Ishikawa (cell line): ENCODE measurements at regions not wholly inside any gene's neighbourhood (a gene's known extent, or its start where the extent isn't known, plus 50 kb on each side); places are given as distances from the start of the nearest gene placed in this dataset.
A peak's percentile ranks its signal among the peaks of the same experiment; 100 is the strongest.

Experiments
- CEBPB ChIP-seq: IDR thresholded peaks from 2 replicates; pipeline ENCODE4 v1.6.1; 2012
- CREB1 ChIP-seq: IDR thresholded peaks from 2 replicates; pipeline ENCODE4 v1.6.1; 2012; ENCODE audit warnings: low read depth
- EGR1 ChIP-seq: IDR thresholded peaks from 2 replicates; pipeline ENCODE4 v1.6.1; 2012
- EP300 ChIP-seq: IDR thresholded peaks from 2 replicates; pipeline ENCODE4 v1.6.1; 2012; ENCODE audit warnings: borderline replicate concordance
- FOXM1 ChIP-seq: IDR thresholded peaks from 2 replicates; pipeline ENCODE4 v1.6.1; 2012; ENCODE audit warnings: low read depth, borderline replicate concordance
- NFIC ChIP-seq: IDR thresholded peaks from 2 replicates; pipeline ENCODE4 v1.6.1; 2012
- RAD21 ChIP-seq: IDR thresholded peaks from 2 replicates; pipeline ENCODE4 v1.6.1; 2012; ENCODE audit warnings: low read depth
- TAF1 ChIP-seq: IDR thresholded peaks from 2 replicates; pipeline ENCODE4 v1.6.1; 2012; ENCODE audit warnings: low read depth, mild to moderate bottlenecking
- TCF12 ChIP-seq: IDR thresholded peaks from 2 replicates; pipeline ENCODE4 v1.6.1; 2012; ENCODE audit warnings: low read depth
- TEAD4 ChIP-seq: IDR thresholded peaks from 2 replicates; pipeline ENCODE4 v1.6.1; 2012
- YY1 ChIP-seq: IDR thresholded peaks from 2 replicates; pipeline ENCODE4 v1.6.1; 2012; ENCODE audit warnings: low read depth
- ZBTB7A ChIP-seq: IDR thresholded peaks from 2 replicates; pipeline ENCODE4 v1.6.1; 2012; ENCODE audit warnings: low read depth
- TF ChIP-seq, protein P1 (sequence below): IDR thresholded peaks from 2 replicates; pipeline ENCODE4 v1.6.1; 2012; ENCODE audit warnings: low read depth, mild to moderate bottlenecking
- TF ChIP-seq, protein P2 (sequence below): IDR thresholded peaks from 2 replicates; pipeline ENCODE4 v1.6.1; 2012
- TF ChIP-seq, protein P3 (sequence below): IDR thresholded peaks from 2 replicates; pipeline ENCODE4 v1.6.1; 2012

DNA sequence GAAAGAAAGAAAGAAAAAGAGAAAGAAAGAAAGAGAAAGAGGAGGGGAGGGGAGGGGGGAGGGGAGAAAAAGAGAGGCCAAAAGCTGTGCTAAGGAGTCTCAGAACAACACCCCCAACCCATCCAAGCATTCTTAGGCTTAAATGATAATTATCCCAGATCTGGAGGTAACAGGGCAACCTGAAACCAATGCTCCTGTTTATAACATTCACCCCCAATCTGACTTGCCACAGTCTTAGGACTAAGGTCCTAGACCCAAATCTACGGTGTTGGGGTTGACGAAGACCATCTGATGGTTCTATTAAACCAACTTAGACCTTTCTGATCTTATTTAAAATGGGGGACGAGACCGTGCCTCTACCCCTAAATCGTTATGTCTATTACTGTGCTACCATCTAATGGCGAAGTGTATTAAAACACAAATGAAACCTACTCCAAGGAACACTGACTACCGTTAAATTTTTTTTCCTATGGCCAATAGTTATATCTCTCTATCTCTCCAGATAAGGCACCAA is 119.3 kb upstream of the CDC42BPA start:
- peak; percentile 80 for TF ChIP-seq RAD21
- TF ChIP-seq, protein P1, sequence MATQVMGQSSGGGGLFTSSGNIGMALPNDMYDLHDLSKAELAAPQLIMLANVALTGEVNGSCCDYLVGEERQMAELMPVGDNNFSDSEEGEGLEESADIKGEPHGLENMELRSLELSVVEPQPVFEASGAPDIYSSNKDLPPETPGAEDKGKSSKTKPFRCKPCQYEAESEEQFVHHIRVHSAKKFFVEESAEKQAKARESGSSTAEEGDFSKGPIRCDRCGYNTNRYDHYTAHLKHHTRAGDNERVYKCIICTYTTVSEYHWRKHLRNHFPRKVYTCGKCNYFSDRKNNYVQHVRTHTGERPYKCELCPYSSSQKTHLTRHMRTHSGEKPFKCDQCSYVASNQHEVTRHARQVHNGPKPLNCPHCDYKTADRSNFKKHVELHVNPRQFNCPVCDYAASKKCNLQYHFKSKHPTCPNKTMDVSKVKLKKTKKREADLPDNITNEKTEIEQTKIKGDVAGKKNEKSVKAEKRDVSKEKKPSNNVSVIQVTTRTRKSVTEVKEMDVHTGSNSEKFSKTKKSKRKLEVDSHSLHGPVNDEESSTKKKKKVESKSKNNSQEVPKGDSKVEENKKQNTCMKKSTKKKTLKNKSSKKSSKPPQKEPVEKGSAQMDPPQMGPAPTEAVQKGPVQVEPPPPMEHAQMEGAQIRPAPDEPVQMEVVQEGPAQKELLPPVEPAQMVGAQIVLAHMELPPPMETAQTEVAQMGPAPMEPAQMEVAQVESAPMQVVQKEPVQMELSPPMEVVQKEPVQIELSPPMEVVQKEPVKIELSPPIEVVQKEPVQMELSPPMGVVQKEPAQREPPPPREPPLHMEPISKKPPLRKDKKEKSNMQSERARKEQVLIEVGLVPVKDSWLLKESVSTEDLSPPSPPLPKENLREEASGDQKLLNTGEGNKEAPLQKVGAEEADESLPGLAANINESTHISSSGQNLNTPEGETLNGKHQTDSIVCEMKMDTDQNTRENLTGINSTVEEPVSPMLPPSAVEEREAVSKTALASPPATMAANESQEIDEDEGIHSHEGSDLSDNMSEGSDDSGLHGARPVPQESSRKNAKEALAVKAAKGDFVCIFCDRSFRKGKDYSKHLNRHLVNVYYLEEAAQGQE = no peak
- TF ChIP-seq, protein P2, sequence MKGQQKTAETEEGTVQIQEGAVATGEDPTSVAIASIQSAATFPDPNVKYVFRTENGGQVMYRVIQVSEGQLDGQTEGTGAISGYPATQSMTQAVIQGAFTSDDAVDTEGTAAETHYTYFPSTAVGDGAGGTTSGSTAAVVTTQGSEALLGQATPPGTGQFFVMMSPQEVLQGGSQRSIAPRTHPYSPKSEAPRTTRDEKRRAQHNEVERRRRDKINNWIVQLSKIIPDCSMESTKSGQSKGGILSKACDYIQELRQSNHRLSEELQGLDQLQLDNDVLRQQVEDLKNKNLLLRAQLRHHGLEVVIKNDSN = no peak
- TF ChIP-seq TCF12 = no peak

DNA sequence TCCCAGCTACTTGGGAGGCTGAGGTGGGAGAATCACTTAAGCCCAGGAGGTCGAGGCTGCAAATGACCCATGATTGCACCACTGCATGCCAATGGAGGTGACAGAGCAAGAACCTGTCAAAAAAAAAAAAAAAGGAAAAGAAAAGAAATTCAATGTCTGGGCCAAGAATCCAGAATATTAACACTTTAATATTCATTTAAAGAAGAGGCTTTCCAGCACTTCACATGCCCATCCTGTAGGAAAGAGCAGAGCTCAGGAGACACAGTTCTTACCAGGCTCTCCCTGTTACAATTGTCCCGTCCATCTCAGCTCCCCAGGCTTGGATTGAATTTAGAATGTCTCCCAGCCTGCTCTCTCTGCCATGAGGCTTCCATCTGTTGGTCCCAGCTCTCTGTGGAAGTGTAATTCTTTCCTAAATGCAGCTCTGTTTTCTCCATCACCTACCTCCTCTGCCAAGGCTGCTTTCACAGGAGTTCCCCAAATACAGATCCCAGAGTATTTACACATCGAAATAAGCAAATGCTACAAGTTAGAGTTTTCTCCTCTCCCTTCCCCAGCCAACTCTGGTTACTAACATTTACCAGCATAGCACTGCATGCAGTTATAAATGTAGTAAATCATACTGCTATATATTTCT is 116.6 kb upstream of the CDC42BPA start:
- TF ChIP-seq CREB1 (no peak), FOXM1 (no peak), TEAD4 (no peak), YY1 (no peak)
- TF ChIP-seq, protein P2 = no peak

DNA sequence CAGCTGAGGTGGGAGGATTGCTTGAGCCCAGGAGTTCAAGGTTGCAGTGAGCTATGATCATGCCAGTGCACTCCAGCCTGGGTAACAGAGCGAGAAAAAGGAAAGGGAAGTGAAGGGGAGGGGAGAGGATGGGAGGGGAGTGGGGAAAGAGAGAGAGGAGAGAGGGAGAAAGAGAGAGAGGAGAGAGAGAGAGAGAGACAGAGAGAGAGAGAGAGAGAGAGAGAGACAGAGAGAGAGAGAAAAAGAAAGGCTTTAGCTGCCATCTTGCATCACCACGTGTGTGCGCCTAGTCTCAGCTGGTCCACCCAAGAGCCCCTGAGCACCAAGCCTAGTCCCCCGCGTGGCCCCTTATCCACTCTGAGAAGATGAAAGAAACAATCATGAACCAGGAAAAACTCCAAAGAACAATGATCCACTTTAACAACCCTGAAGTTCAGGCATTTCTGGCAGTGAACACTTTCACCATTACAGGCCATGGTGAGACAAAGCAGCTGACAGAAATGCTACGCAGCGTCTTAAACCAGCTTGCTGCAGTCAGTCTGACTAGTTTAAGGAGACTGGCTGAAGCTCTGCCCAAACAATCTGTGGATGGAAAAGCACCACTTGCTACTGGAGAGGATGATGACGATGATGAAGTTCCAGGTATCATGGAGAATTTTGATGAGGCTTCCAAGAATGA is 115.5 kb upstream of the CDC42BPA start:
- TF ChIP-seq, protein P2 = no peak
- TF ChIP-seq, protein P1 = no peak
- TF ChIP-seq, protein P3, sequence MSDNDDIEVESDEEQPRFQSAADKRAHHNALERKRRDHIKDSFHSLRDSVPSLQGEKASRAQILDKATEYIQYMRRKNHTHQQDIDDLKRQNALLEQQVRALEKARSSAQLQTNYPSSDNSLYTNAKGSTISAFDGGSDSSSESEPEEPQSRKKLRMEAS = no peak
- TF ChIP-seq EP300 (no peak), NFIC (no peak), CREB1 (no peak), TEAD4 (no peak), YY1 (no peak), EGR1 (no peak), TAF1 (no peak), ZBTB7A (no peak), FOXM1 (no peak), RAD21 (no peak), TCF12 (no peak)

DNA sequence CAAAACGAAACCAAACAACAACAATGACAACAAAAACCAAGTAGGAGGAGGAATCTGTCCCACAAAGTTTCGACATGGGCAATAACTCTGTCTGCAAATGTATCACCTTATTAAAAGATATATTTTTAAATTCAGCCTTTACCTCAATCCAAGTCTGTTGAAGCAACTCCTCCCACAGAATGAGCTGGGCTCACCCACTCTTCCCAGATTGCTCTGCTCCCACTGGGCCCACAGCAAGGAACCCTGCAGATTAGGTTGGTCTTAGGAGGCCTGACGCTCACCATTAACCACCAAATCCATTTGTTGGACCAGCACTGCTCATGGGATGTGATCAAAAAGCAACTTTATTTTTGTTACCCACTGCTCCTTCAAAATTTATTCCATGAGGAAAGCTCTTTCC is 114.7 kb upstream of the CDC42BPA start:
- TF ChIP-seq, protein P2 = no peak
- no peak for TF ChIP-seq CEBPB
- TF ChIP-seq, protein P3 = no peak
- TF ChIP-seq YY1 = no peak
- no peak for TF ChIP-seq EGR1
- TF ChIP-seq EP300 = no peak
- TF ChIP-seq RAD21 = no peak
- TF ChIP-seq TAF1 = no peak
- TF ChIP-seq ZBTB7A = no peak
- no peak for TF ChIP-seq NFIC
- TF ChIP-seq TCF12 = no peak
- no peak for TF ChIP-seq TEAD4

DNA sequence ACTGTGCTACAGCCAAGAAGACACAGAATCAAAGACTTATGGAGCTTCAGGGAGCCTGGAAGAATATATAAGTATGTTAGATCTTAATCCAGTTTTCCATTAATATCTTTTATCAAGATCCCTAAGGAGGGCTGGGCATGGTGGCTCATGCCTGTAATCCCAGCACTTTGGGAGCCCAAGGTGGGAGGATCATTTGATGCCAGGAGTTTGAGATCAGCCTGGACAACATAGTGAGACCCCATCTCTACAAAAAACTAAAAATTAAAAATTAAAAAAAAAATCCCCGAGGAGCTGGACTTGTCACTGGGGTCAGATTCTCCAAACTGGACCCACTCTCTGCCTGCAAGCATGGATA is 113.9 kb upstream of the CDC42BPA start:
- TF ChIP-seq ZBTB7A (no peak), EP300 (no peak), FOXM1 (no peak), NFIC (no peak), TAF1 (no peak), RAD21 (no peak)
- TF ChIP-seq, protein P3 = no peak
